Stomach (tissue), 4 donors: ENCODE measurements at regions not wholly inside any gene's neighbourhood (a gene's known extent, or its start where the extent isn't known, plus 50 kb on each side); places are given as distances from the start of the nearest gene placed in this dataset.

Source experiments
- CTCF ChIP-seq, 7 experiments: fragments of 450-650 bp in 4 of 7; fragments of 200-600 bp in 3 of 7; sonication (generic) in 3 of 7; IDR thresholded peaks; one replicate each; pipeline ENCODE4 v1.5.1; 2016 to 2019; ENCODE audit warnings: antibody characterized with exemption in 7 of 7, control low read depth in 2 of 7, mild to moderate bottlenecking in 1 of 7
- EP300 ChIP-seq: sonication (generic); formaldehyde crosslinking; IDR thresholded peaks from one replicate; pipeline ENCODE4 v1.6.1; 2017; ENCODE audit warnings: antibody characterized with exemption
- POLR2A ChIP-seq, 4 donors: fragments of 450-650 bp; IDR thresholded peaks; one replicate each; pipeline ENCODE4 v1.6.1; 2016; ENCODE audit warnings: antibody characterized with exemption in 4 of 4, control low read depth in 2 of 4, mild to moderate bottlenecking in 1 of 4, moderate library complexity in 1 of 4
- POLR2AphosphoS5 ChIP-seq, 3 donors: sonication (generic); formaldehyde crosslinking; IDR thresholded peaks; one replicate each; pipeline ENCODE4 v1.6.1; 2016; ENCODE audit warnings: antibody characterized with exemption in 3 of 3

GRCh38 chr3:107431246-107432012 is 54.2 kb downstream of the CCDC54 start:
- no peak for TF ChIP-seq CTCF (IDR thresholded peaks at IDR 0.05)
- peak in 1 of 4 donors; percentile 24 for TF ChIP-seq POLR2A (IDR thresholded peaks at IDR 0.05)
- no peak for TF ChIP-seq EP300
- peak in 2 of 3 donors; percentile 53 to 63 for TF ChIP-seq POLR2AphosphoS5 (IDR thresholded peaks at IDR 0.05)
